CD4-positive, alpha-beta T cell treated with Interleukin-15 for 1 hour (primary cell): ENCODE measurements at regions not wholly inside any gene's neighbourhood (a gene's known extent, or its start where the extent isn't known, plus 50 kb on each side); places are given as distances from the start of the nearest gene placed in this dataset.
"Not testable (repeated sequence)": the region's sequence is repeated elsewhere in the genome, so short reads cannot be mapped to it uniquely, and the experiment has no call there.

Experiments used
- DNase-seq: peaks from one replicate; pipeline ENCODE4 v3.0.0-alpha.2; 2020

DNA sequence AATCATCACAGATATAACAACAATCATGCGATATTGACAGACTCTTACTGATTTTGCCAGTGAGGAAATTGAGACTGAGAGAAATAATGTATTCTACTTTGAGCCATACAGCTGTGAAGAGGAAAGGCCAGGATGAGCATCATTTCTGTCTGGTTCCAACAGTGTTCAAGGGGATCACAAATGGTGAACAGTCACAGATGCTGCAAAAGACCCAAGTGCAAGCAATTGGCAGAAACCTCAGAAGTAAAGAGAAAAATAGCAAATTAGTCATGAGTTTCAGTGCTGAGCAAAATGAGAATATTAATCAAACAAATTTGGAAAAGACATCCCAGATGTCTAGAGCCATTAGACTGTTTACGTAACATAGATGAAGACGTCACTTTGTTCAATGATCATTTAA, 114.1 kb downstream of the RAB38 start:
- no peak for DNase-seq

DNA sequence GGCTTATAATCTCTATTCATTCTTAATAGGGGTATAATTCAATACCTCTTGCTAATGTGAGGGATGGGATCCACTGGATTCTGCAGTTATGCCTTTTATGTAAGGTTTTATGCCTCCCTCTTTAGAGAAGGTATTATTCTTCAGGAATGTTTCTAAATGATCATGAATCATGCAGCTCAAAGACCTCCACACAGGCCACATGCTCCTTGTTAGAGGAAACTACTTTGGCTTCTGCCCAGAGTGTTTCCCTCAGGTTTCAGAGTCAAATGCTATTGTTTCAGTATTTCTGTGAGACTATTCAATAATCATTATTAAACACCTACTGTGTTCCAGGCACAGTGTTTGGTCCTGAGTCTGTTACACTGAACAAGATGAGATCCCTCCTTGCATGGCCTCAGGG, 115.9 kb downstream of the RAB38 start:
- DNase-seq = no peak

DNA sequence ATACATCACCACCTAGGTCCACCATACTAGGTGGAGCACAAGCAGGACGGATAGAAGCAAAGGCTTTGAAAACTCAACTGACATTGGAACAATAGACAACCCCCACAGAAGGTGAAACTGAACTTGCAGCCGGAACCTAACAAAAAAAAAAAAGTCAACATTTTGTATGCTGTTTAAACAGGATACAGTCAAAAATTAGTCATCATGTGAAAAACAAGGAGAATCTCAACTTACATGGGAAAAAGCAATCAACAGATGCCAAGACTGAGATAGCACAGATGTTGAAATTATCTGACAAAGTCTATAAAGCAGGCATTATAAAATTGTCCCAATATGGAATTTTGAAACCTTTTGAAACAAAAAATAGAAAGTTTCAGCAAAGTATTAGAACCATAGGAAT, 123.8 kb downstream of the RAB38 start:
- DNase-seq = no peak

DNA sequence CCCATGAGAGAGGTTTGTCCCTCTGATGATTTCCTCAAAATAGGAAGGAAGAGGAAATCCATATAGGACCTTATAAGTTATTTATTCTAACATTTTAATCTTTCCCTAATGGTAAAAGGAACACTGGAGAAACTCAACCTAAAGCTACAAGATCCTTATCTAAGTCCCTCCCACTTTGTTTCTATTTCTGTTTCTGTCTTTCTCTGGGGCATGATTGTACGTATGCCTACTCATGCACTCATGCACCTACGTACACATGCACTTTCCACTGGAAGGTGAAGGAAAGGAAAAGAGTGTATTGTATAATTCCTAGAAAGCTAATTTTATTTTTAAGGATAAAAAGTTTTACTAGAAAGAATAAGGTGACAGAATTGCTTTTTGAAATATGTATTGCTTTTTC, 125.0 kb downstream of the RAB38 start:
- DNase-seq = no peak

DNA sequence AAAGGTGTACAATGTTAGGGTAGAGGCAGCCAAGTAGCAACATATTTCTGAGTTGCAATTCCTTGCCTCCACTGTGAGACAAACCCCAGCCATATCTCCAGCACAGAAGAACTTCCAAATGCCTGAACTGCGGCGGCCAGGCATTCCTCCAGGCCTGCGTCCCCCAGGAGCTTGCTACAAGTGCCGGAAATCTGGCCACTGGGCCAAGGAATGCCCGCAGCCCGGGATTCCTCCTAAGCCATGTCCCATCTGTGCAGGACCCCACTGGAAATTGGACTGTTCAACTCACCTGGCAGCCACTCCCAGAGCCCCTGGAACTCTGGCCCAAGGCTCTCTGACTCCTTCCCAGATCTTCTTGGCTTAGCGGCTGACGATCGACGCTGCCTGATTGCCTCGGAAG, 130.0 kb downstream of the RAB38 start:
- DNase-seq = not testable (repeated sequence)

- not testable (repeated sequence) for DNase-seq
Measured at GRCh38 chr11:88044658-88045057, 130.6 kb downstream of the RAB38 start.

GRCh38 chr11:88043149-88043548, 132.1 kb downstream of the RAB38 start:
- no peak for DNase-seq

- DNase-seq = no peak
Measured at GRCh38 chr11:88042647-88043046, 132.6 kb downstream of the RAB38 start.

DNA sequence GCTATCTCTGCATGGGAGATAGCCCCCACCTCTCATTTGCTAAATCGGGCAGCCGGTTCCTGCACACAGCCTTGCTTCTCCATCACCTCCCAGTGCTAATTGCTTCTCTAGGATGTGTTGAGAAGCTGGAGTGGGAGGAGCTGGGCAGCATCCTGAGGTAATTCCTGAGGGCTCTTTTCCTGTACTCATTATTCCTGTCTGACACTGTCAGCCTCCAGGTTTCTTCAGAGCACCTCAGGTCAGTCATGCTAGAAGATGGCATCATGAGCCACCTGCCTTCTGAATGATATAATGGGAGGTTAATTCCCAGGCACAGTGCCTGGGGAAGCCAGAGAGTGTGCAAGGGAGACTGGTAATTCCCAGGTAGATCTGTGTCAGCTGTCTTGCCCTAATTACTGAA, 133.0 kb downstream of the RAB38 start:
- DNase-seq = no peak

DNA sequence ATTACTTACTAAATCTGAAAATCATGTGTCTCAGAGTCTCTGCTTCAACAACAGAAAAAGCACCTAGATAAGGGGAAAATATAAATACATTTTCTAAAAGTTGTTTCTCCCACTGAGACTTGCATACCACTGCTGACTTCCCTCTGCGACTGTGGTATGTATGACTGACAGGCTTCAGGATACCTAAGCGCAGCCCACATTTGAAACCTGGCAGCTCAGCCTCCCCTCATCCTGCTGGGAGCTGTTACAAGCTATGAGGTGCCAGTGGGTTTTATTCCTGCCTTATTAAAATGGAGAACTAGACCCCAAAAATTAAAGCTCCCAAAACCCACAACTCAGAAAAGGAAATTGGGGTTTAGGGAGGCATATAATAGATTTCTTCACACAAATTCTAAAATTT, 133.6 kb downstream of the RAB38 start:
- no peak for DNase-seq

- DNase-seq = no peak
Measured at GRCh38 chr11:88040148-88040496, 135.1 kb downstream of the RAB38 start.

DNA sequence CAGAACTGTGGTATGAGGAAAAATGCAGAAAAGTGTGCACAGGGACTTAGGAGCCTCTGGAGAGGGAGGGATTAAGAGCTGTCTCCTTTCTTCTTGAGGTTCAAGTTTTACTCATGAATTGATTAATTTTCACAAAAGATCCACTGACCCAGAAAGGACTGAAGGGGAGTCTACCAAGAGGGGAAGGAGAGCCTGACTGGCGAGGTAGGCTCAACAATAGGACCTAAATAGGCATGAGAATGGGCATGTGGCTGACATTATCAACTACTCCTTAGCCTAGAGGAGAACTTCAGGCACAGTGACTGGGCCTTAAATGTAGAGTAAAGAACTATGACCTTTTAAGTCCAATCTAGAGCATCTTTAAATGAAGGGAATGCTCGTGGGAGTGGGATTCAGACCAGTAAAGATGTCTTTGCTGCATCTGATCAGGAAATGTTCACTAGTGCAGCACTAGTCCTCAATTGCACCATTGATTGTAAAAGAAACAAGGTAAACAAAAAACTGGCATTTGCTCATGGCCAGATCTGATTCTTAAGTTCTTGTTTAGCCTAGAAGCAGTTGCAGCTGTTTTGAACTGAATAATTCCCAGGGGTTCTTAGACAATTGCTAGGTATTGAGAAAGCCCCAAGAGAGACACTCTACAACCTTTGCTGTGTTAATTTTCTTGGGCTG, 135.6 kb downstream of the RAB38 start:
- DNase-seq = no peak

DNA sequence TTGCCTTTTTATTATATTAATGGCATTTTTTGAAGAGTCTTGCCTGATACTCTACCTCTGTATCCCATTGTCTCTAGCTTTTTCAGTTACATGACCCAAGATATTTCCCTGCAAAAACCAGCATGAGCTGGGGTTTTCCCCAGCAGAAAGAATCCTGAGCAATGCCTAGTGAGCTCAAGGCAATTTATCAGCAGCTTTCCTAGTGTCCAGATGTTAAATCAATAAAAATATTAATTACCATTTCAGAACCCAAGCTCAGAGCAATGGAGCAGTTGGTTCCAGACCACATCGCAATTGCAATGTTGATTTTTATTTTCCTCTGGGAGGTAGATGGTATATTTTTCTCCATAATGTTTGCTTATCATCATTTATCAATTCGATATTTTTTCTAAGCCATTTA, 137.2 kb downstream of the RAB38 start:
- DNase-seq = no peak

GRCh38 chr11:88036701-88037100, 138.5 kb downstream of the RAB38 start:
- no peak for DNase-seq

DNA sequence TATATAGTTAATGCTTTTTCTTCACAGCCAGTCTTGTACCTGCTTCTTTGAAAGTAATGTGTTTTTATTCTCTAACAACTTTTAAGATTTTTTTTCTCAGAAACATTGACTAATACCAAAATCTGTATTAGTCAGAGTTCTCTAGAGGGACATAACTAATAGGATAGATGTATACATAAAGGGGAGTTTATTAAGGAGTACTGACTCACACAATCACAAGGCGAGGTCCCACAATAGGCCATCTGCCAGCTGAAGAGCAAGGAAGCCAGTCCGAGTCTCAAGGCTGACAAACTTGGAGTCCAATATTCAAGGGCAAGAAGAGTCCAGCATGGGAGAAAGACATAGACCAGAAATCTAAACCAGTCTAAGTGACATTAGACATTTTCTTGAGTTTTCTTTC, 140.0 kb downstream of the RAB38 start:
- DNase-seq = no peak

DNA sequence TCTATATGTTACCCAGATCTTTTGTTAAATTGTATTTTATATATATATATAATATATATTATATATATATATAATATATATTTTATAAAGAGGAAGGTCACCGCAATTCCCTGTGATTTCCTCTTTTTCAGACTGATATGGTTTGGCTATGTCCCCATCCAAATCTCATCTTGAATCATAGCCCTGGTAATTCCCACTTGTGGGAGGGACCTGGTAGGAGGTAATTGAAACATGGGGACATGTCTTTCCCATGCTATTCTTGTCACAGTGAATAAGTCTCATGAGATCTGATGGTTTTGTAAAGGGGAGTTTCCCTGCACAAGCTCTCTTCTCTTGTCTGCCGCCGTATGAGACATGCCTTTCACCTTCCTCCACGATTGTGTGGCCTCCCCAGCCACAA, 157.6 kb downstream of the RAB38 start:
- DNase-seq = no peak

- DNase-seq = peak; percentile 44
Measured at GRCh38 chr11:88016392-88017170, 158.7 kb downstream of the RAB38 start.

DNA sequence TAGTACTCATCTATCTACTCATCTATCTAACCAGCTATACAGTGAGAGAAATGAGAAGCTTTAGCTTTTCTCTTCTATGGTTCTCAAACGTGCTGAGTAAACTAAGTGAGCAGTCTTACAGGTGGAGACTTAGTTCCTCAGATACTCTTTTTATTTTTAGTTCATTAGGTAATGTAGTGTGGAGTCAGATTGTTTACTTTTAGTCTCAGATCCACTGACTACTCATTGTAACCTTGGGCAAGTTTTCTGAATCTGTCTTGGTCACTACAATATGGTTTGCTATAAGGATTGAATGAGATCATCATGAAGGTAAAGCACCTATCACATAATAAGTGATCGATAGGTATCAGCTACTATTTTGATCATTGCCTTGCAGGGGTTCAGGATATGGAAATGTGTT, 160.1 kb downstream of the RAB38 start:
- no peak for DNase-seq

DNA sequence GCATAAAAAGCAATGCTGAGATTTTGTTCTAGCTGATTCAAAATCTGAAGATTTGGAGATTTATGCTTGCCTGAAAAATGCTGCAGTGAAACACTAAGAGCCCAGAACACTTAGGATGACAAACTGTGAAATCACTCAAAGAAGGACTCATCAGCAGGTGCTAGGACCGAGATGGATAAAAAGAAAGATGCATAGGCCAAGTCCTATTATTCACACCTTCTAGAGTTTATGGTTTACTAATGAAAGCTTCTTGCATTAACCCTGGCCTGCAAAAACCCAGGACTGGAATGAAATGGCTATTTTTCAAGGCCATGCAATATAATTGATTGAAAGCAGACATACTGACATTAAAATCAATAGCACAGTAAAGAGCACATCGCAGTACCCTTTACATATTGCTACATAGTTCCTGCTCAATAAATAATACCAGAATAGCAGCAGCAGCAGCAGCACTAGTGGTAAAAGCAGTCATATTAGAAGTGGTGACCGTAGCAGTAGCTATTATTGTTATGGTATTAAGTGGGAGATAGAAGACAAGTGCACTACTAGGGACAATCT, 161.7 kb downstream of the RAB38 start:
- DNase-seq = no peak

GRCh38 chr11:88012456-88012855, 162.8 kb downstream of the RAB38 start:
- no peak for DNase-seq

DNA sequence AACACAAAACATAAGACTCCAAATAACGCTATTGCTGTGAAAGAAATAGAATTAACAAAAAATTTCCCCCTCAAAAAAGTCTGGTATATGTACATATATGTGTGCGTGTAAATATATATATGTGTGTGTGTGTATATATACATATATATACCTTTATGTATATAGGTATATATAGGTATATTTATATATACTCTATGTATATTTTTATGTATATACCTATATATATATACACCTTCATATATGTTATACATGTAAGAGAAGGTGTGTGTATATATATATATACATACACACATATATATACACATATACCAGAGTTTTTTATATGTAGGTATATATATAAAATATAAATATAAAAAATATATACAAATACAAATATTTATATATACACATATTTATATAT, 199.2 kb downstream of the RAB38 start:
- DNase-seq = no peak

- no peak for DNase-seq
Measured at GRCh38 chr11:87974797-87975196, 200.4 kb downstream of the RAB38 start.

DNA sequence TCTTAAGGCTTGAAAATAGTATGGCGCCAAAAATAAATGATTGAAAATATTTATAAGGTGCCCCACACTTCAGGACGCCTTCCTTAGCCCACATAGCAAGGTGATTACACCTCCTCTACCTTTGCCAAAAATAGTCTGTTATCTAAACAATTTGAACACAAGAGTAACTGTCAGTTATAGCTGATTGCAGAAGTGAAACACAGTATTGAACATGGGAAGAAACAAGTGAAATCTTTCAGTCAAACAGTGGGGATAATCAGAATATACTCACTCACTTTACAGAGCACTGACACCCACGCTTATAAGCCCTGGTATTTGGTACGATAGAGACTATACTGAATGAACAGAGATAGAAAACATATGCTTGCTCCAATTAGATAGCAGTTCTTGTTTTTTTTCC, 203.1 kb downstream of the RAB38 start:
- no peak for DNase-seq

GRCh38 chr11:87971354-87971753, 203.9 kb downstream of the RAB38 start:
- DNase-seq = no peak

DNA sequence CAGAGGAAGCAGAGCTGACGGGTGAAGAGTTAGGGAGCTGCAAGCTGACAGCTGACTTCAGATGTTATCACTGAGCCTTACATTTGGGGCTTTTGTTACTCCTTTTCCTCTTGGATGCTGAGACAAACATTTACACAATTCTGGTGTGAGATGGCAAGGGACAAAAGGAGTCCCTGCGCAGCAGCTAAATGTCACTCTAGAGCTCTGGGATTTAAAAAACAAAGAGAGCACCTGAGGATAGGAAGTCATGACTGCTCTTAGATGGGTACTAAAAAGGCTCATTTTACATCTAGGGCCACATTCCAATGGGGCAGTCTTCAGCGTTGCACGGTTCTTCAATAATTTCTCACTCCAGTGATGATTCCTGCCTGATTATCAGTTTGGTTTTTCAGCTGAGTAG, 204.5 kb downstream of the RAB38 start:
- no peak for DNase-seq
